ENCODE measurements at regions not wholly inside any gene's neighbourhood (a gene's known extent, or its start where the extent isn't known, plus 50 kb on each side); places are given as distances from the start of the nearest gene placed in this dataset.

- DNase-seq, result no peak
Observed at GRCh38 chr3:99084826-99085225, 183.3 kb upstream of the DCBLD2 start.

GRCh38 chr3:99084156-99084555 is 182.7 kb upstream of the DCBLD2 start:
- DNase-seq, result no peak

DNA sequence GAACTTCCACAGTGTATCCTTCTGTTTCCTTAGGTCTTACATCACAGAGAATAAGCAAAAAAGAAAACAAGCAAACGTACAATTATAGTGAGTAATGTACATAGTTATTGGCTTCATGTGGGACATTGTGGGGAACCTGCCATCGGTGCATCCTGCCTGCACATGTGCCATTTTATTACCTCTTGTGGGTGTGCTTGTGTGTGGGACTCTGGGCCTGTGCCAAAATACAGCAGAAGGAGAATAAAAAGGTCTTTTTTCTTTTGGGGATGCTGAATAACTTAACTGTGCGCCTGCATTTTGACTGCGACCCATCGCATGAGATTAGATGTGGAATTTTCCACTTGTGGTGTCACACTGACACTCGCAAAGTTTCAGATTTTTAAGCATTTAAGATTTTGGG is 169.6 kb upstream of the DCBLD2 start:
- DNase-seq, result no peak

- no peak for DNase-seq
Observed at GRCh38 chr3:99069973-99070372, 168.5 kb upstream of the DCBLD2 start.

- no peak for DNase-seq
Observed at GRCh38 chr3:99066863-99067262, 165.4 kb upstream of the DCBLD2 start.

GRCh38 chr3:99049164-99049563 is 147.7 kb upstream of the DCBLD2 start:
- no peak for DNase-seq

- no peak for DNase-seq
Observed at GRCh38 chr3:99041747-99042146, 140.3 kb upstream of the DCBLD2 start.

GRCh38 chr3:99031778-99032177 is 130.3 kb upstream of the DCBLD2 start:
- no peak for DNase-seq

DNA sequence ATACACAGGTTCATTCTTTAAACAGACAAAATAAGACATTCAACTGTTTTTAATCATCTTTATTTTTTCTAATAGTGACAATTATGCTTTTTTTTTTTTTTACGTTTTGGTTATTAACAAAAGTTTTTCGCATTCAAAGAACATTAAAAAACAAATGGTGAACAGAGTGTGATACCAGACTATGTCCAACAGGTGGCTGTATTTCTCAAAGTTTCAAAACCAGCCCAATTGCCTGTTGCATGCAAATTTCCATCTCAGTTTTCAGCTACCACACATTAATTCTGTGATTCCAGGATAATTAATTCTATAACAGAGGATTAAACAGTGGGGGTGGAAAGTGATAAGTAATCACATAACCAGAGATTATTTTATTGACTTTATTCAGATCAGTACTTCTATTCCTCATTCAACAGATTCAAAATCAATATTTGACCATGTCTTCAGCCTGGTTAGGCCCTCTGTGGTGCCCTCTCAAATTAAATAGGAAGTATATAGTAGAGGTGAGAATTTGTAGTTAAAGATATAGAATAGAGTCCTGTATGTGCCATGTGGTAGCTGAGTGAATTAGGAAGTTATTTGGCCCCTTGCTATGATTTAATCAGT is 122.2 kb upstream of the DCBLD2 start:
- no peak for DNase-seq

DNA sequence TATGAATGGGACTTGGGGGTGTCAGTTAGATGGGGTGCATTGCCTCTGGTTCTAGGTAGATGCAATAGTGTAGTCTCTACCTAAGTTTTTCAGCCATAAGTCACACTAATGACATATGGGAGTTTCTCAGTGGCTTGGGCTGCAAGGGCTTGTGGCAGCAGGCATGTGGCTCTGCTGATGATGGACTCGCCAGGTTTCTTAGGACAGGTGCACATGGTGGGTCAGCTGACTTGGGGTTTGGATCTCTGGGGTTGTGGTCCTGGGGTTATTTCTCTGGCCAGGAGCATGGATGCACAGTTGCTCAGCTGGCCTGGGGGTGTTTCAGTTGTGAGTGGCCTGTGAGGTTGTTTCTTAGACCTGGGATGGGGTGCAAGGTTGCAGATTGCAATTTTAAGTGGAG is 120.0 kb upstream of the DCBLD2 start:
- no peak for DNase-seq

- DNase-seq, result no peak
Observed at GRCh38 chr3:99016452-99016851, 115.0 kb upstream of the DCBLD2 start.

GRCh38 chr3:99013777-99014315 is 112.4 kb upstream of the DCBLD2 start:
- DNase-seq, result no peak

- no peak for DNase-seq
Observed at GRCh38 chr3:99013077-99013476, 111.6 kb upstream of the DCBLD2 start.

- DNase-seq, result no peak
Observed at GRCh38 chr3:99012051-99012450, 110.6 kb upstream of the DCBLD2 start.

DNA sequence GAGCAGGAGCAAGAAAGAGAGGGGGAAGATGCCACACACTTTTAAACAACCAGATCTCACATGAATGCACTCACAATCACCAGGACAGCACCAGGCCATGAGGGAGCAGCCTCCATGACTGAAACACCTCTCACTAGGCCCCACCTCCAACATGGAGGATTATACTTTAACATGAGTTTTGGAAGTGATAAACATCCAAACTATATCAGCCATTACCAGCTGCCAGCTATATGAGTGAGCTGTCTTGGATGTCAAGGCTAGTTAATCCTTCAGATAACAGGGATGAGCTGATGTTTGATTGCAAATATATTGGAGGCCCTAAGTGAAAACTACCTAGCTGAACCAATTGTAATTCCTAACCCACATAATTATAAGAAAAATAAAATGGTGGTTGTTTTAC is 108.4 kb upstream of the DCBLD2 start:
- DNase-seq, result no peak

DNA sequence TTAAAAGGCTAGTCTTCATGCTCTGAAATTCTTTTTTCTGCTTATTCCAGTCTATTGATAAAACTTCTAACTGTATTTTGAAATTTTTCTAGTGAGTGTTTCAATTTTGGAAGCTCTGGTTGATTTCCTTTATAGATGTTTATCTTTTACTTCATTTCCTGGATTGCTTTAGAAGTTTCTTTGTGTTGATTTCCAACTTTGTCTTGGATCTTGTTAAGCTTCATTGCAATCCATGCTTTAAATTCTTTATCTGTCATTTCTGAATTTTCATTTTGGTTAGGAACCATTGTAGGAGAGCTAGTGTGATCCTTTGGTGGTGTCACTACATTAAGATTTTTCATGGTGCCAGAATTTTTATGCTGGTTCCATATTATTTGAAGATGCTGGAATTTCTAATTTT is 105.2 kb upstream of the DCBLD2 start:
- no peak for DNase-seq

- no peak for DNase-seq
Observed at GRCh38 chr3:98999675-99000074, 98.2 kb upstream of the DCBLD2 start.

GRCh38 chr3:98994128-98994762 is 92.8 kb upstream of the DCBLD2 start:
- DNase-seq, result no peak

- DNase-seq, result no peak
Observed at GRCh38 chr3:98991393-98991792, 89.9 kb upstream of the DCBLD2 start.

GRCh38 chr3:98990657-98991056 is 89.2 kb upstream of the DCBLD2 start:
- no peak for DNase-seq

GRCh38 chr3:98986073-98986472 is 84.6 kb upstream of the DCBLD2 start:
- no peak for DNase-seq

DNA sequence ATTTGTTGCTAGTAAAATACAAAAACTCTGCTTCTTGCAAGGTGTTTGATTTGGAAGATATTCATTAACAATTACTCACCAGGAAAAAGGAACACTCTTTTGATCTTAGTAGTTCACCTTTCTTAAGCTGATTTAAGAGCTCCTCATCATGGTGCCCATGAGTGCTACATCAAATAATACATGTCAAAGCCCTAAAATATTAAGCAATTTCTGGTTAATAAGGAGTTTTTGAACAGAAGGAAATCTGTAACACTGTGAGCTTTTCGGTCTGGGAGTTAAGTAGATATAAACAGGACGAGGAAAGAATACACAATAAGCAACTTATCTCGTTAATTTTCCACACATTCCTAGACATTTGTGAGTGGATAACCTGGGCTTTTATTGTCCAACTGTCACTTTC is 83.9 kb upstream of the DCBLD2 start:
- DNase-seq, result no peak

DNA sequence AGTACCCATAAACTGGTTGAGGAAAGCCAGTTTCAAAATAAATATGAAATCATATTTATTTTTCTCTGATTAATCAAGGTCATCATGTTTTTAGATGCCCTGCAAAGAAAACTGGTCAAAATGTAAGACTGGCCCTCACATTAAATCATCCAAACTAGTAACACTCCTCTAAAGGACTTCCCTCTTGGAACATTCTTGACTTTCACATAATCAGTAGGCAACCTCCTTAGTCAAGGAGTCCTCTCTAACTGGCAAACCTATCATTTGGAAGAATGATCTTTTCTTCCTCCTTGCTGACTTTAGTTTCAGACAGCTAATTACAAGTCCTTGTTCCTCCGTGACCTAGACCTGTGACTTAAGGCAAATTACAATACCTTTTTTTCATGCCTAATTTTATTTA is 82.5 kb upstream of the DCBLD2 start:
- no peak for DNase-seq

GRCh38 chr3:98982351-98982750 is 80.9 kb upstream of the DCBLD2 start:
- no peak for DNase-seq
